ENCODE measurements at regions not wholly inside any gene's neighbourhood (a gene's known extent, or its start where the extent isn't known, plus 50 kb on each side); places are given as distances from the start of the nearest gene placed in this dataset.
"Not testable (repeated sequence)": the region's sequence is repeated elsewhere in the genome, so short reads cannot be mapped to it uniquely, and the experiment has no call there.

DNA sequence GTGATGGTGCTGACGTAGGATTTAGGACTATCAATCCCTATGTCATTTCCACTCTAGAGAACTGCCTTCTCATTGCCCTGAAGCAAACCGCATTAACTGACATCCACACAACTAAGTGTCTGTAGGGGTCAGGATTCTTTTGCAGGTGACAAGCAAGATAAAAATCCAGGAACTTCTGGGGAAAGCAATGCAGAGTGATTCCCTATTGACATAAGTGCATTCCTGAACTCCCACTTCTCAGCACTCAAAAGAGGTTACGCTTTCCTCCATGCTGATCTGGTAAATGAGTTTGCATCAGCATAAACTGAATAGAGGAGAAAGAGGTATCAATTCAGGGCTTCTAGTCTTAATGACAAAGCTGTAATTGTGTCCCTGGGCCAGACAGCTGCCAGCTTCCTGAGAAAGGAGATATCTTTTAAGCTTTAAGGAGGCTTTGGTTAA, 224.6 kb upstream of the ISX start:
- DNase-seq (no peak), ATAC-seq (no peak)
- H3K4me3 ChIP-seq, result no peak overlapping the region
- intact Hi-C loops (cut with DNase I), result no loop called here
- no peaks in the 10 kb centered on the region for H3K9me3 ChIP-seq
- no peaks in the 10 kb centered on the region for H3K27me3 ChIP-seq
- no peaks in the 10 kb centered on the region for H3K36me3 ChIP-seq
- peaks cover 0 to 5% (median 0%) of the 10 kb centered on the region in 12 donors for H3K4me1 ChIP-seq
- WGBS, 4 donors, result 34 to 50% (median 37%) methylated on average over 3 of the region's 3 CpGs
- TF ChIP-seq, protein P1, sequence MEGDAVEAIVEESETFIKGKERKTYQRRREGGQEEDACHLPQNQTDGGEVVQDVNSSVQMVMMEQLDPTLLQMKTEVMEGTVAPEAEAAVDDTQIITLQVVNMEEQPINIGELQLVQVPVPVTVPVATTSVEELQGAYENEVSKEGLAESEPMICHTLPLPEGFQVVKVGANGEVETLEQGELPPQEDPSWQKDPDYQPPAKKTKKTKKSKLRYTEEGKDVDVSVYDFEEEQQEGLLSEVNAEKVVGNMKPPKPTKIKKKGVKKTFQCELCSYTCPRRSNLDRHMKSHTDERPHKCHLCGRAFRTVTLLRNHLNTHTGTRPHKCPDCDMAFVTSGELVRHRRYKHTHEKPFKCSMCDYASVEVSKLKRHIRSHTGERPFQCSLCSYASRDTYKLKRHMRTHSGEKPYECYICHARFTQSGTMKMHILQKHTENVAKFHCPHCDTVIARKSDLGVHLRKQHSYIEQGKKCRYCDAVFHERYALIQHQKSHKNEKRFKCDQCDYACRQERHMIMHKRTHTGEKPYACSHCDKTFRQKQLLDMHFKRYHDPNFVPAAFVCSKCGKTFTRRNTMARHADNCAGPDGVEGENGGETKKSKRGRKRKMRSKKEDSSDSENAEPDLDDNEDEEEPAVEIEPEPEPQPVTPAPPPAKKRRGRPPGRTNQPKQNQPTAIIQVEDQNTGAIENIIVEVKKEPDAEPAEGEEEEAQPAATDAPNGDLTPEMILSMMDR (IDR thresholded peaks at IDR 0.05), result no peak
- no peak for TF ChIP-seq POLR2A (IDR thresholded peaks at IDR 0.05)
- H3K27ac ChIP-seq, result no peak overlapping the region

DNA sequence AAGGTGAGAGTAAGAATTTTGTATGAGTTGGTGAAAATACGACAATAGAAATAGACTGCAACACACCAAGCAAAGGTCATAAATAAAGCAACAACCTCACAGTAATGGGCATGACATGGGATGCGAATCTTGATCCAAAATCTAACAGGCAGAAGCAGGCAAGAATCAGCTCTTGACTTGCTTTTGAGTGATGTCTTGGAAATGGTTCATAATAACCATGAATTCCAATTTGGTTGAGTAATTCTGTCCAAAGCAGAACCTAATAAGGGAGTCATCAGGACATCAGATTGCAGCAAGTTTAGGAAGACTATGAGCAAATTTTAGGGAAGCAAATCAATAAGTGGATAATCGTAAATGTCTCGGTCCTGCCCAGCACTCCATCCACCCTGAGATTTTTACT, 224.0 kb upstream of the ISX start:
- intact Hi-C loops (cut with DNase I), result no loop called here
- H3K27me3 ChIP-seq, result no peaks in the 10 kb centered on the region
- H3K27ac ChIP-seq, result no peak overlapping the region
- H3K9me3 ChIP-seq, result no peaks in the 10 kb centered on the region
- DNase-seq, result no peak
- 54 to 60% (median 56%) methylated on average over 4 of the region's 4 CpGs for WGBS, 4 donors
- ATAC-seq, result no peak
- TF ChIP-seq, protein P1 (IDR thresholded peaks at IDR 0.05), result no peak
- TF ChIP-seq POLR2A (IDR thresholded peaks at IDR 0.05), result no peak
- no peaks in the 10 kb centered on the region for H3K36me3 ChIP-seq
- H3K4me3 ChIP-seq, result no peak overlapping the region
- H3K4me1 ChIP-seq, result peaks cover 0 to 5% (median 0%) of the 10 kb centered on the region in 12 donors

DNA sequence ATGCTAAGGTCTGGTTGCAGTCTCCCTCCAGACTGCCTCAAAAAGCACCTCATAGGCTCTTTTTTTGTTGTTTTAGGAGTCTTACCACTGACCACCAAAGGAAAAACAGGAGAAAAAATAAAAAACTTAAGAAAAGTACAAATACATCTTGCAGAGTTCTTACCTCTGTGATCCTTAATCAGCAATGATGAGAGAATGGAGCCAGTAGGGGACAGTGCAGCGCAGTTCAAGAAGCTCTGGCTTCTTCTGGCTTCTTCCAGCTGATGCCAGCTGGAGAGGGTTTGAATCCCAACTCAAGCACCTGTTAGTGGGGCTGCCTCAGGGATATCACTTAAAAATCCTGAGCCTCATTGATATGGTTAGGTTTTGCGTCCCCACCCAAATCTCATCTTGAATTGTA, 223.3 kb upstream of the ISX start:
- Histone ChIP-seq H3K36me3 (no peaks in the 10 kb centered on the region), H3K4me3 (no peak overlapping the region), H3K27ac (no peak overlapping the region), H3K27me3 (no peaks in the 10 kb centered on the region), H3K9me3 (no peaks in the 10 kb centered on the region), H3K4me1 (peaks cover 0 to 5% (median 0%) of the 10 kb centered on the region in 12 donors)
- DNase-seq (no peak), ATAC-seq (no peak)
- TF ChIP-seq, protein P1 (IDR thresholded peaks at IDR 0.05), result no peak
- TF ChIP-seq POLR2A (IDR thresholded peaks at IDR 0.05), result no peak
- WGBS, 4 donors, result 65 to 85% (median 82%) methylated on average over 2 of the region's 2 CpGs
- intact Hi-C loops (cut with DNase I), result no loop called here

- DNase-seq; H3K4me3 ChIP-seq; H3K27me3 ChIP-seq; ATAC-seq; H3K9me3 ChIP-seq; H3K27ac ChIP-seq; H3K4me1 ChIP-seq; intact Hi-C loops (cut with DNase I); H3K36me3 ChIP-seq: not testable (repeated sequence)
- WGBS, 4 donors, result 50 to 94% (median 68%) methylated on average over 1 of the region's 1 CpG
These were observed 222.2 kb upstream of the ISX start for GRCh38 chr22:34843743-34844142.

GRCh38 chr22:34845391-34845790, 220.6 kb upstream of the ISX start:
- WGBS, 4 donors, result 91 to 97% (median 92%) methylated on average over 2 of the region's 2 CpGs
- TF ChIP-seq POLR2A (IDR thresholded peaks at IDR 0.05), result no peak
- TF ChIP-seq, protein P1 (IDR thresholded peaks at IDR 0.05), result no peak
- no peaks in the 10 kb centered on the region for H3K36me3 ChIP-seq
- no peak overlapping the region for H3K4me3 ChIP-seq
- H3K27ac ChIP-seq, result no peak overlapping the region
- DNase-seq (no peak), ATAC-seq (no peak)
- peaks cover 0 to 5% (median 0%) of the 10 kb centered on the region in 12 donors for H3K4me1 ChIP-seq
- H3K27me3 ChIP-seq, result no peaks in the 10 kb centered on the region
- no peaks in the 10 kb centered on the region for H3K9me3 ChIP-seq
- intact Hi-C loops (cut with DNase I), result no loop called here

Data from heart left ventricle (tissue), 16 donors.